NCI-H1092 treated with DMSO at 0.1 percent for 48 hours (cell line): ENCODE measurements at regions not wholly inside any gene's neighbourhood (a gene's known extent, or its start where the extent isn't known, plus 50 kb on each side); places are given as distances from the start of the nearest gene placed in this dataset.

Experiments
- DNase-seq: peaks from one replicate; lab custom pipeline; 2025; lab: John Stamatoyannopoulos, UW

- DNase-seq = no peak
These were observed 106.2 kb downstream of the SMIM20 start for GRCh38 chr4:26020083-26020668.

DNA sequence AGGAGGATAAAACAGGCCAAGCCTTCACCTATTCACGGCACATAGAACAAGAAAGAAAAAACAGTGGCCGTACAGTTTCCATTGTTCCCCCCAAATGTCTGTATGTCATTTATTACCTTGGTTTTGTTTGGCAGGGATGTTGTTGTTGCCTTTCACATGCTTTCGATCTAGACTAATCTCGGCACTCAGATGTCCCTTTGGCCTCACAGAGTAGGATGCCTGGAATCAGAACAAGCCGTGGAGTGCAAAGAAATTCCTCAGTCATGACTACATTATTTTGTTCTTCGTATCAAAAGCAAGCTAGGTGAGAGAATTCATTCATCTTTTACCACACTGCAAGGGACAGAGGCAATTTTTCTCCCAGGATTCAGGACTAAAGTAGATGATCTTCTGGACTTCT is 106.9 kb downstream of the SMIM20 start:
- DNase-seq = no peak

DNA sequence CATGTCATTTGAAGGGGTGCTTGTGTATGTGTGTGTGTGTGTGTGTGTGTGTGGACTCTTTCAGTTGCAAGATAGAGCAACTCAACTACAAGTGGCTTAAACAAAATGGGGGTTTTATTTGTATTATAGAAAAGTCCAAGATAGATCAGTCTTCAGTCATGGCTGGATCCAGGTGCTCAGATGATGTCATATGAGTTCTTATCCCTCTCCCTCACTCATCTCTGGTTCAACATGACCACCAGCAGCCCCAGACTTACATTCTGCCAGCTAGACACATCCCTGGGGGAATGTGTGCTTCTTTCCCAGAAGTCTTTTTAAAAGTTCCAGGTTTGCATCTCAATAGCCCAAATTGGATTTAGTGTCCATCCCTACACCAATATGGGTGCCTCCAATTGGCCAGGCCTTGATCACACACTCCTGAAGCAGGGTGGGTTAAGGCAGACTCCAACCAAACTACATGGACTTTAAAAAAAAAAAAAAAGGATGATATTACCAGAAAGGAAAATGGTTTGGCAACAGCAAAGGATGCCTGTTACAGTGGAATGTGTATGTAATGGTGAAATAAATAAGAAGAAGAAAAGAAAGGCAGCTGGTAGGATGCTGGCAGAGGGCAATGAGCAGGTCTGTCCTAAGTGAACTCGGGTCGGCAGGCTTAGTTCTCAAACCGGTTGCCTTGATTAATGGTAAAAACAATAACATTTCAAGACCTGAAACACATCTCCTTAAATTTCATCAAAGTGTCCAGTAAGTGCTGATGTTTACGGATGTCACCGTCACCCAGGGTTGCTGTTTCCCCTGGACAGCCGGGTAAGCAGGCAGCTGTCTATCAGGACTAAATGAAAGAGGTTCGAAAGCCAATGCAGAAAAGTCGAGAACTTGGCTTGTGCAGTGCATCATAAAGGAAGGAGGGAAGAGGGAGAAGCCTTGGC is 107.7 kb downstream of the SMIM20 start:
- DNase-seq = peak; percentile 22

DNA sequence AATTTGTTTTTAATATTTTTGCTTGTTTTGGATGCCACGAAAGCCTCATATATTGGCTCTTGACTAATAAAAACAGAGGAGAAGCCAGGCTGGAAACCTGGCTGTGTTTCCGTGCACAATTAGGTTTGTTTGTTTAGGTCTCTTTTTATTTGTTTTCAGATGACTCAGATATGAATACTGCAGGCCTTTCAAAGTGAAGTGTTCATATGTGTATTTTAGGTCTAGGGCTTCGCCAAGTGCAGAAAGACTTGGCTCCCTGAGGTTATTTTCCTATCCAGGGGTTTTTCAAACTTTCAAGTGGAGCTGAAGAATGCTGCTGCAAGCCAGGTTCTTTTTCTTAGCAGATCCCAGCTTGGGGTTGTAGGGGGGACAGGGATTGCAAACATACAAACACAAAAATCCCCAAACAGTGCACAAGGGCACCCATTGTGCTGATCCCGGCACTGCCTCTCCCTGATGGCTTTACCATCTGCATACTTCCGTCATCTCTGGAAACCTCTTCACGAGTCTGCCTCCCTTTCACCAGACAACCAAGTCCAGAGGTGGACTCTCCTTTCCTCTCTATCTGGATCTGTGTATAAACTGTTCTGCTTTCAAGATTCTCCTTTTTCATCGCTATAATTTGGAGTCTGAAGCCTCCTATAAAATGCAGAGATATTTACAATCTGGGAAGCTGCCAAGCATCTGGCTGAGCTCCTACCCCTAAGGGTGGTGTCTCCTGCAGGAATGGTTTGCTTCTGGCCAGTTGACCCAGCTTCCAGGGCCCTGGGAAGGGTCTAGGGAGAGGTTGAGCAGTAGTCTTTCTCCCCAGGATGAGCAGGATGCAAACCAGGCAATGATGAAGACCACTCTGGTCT is 108.6 kb downstream of the SMIM20 start:
- peak; percentile 77 for DNase-seq

- peak; percentile 39 for DNase-seq
These were observed 109.4 kb downstream of the SMIM20 start for GRCh38 chr4:26023203-26023972.

DNA sequence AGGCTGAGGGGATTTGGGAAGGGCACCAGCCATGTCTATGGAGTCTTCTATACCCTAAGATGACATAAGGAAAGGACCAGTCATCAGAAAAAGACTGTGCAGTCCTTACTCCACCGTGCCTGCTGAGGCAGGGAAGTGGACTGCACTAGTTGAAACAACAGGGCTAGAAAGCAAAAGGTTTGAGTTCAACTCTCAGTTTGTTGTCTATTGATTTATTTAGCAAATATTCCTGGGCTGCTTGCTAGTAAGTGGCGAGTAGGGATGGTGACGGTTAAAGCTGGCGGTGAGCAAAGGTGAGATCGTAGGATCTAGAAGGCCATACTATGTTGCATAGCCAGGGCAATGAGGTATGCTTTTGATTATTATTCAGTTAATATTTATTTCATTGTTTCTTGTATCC is 110.1 kb downstream of the SMIM20 start:
- DNase-seq = no peak

DNA sequence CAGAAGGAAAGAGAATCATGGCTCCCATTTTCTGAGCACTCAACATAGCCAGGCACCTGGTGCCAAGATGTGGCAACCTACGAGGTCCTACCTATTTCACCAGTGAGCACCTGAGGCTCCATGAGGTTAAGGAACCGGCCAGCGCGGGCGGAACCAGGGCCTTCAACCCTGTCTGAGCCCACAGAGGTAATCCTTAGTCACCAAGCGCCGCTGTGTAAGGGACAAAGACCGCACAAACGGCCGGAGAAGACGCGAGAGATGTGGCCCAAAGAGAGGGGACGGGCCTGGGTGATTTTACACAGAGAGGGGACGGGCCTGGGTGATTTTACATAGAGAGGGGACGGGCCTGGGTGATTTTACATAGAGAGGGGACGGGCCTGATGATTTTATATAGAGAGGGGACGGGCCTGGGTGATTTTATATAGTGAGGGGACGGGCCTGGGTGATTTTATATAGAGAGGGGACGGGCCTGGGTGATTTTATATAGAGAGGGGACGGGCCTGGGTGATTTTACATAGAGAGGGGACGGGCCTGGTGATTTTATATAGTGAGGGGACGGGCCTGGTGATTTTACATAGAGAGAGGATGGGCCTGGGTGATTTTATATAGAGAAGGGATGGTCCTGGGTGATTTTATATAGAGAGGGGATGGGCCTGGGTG is 114.2 kb downstream of the SMIM20 start:
- no peak for DNase-seq

- DNase-seq = peak; percentile 30
These were observed 115.0 kb downstream of the SMIM20 start for GRCh38 chr4:26028793-26029567.

- no peak for DNase-seq
These were observed 115.6 kb downstream of the SMIM20 start for GRCh38 chr4:26029568-26030131.

- DNase-seq = no peak
These were observed 116.2 kb downstream of the SMIM20 start for GRCh38 chr4:26030260-26030667.

DNA sequence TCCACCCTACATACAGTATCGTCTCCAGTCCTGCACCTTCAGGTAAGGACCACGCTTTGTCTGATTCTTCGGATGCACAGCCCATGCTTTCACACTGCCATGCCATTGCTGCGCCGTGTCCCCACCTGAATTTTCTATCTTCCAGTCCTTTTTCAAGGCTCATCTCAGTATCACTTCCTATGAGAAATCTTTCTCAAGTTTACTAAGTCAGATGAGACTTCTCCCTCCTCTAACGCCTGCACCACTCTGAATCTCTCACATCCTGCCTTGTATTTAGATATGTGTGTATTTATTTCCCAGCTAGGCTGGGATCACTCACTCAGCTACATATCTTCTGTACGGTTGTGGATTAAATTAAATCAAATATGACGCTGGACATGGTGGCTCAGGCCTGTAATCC is 116.8 kb downstream of the SMIM20 start:
- DNase-seq = no peak

GRCh38 chr4:26031704-26032103 is 117.7 kb downstream of the SMIM20 start:
- DNase-seq = peak; percentile 16

DNA sequence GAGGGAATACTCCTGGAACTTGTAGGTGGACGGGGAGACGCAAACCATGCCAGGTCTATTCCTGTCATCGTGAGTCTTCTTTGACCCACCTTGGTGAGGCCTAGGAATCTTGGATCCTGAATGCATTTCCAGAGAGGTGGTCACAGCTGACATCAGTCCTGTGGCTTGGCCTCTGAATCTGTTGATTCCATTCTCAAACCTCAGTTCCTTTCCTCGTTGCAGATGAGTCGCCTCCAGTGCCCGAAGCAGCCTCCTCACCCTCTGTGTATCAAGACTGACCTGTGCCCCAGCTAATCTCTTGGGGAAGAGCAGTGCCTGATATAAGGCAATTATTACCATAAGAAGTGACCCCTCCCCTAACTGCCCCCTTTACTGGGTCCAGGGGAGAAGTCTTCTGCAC is 118.1 kb downstream of the SMIM20 start:
- no peak for DNase-seq

- DNase-seq = peak; percentile 79
These were observed 118.8 kb downstream of the SMIM20 start for GRCh38 chr4:26032630-26033317.

- no peak for DNase-seq
These were observed 119.4 kb downstream of the SMIM20 start for GRCh38 chr4:26033389-26033788.

- DNase-seq = no peak
These were observed 120.8 kb downstream of the SMIM20 start for GRCh38 chr4:26034849-26035248.

- no peak for DNase-seq
These were observed 121.9 kb downstream of the SMIM20 start for GRCh38 chr4:26035921-26036320.

DNA sequence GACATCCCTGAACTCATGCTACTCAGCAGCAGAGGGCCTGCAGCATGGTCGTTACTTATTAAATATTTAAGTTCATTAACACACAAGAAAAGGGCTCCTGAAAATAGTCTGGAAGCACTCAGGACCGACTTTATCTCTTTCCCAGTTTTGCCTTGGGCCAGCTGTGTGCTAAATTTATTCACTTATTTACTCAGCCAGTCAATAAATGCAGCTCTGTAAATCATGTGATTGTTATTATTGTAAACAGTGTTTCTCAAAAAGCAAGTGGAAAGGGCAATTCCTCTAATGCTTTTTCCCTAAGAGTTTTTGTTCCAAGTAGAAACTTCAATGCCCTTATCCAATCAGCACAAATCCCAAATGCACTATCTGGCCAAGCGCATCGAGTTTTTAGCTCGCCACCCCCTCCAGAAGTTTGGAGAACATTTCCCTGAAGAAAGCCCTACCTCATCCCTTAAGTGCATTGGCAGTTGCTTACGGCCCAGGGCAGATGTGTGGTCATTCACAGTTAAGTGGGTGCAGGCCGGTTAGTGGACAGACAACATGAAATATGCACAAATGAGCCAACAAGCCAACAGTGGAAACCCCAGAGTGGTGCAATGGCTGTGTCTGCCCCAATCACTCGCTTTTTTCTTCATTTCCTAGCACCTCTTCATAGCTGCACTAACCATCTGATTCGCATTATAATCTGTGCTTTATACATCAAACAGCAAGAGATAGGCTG is 125.8 kb downstream of the SMIM20 start:
- DNase-seq = no peak

- DNase-seq = no peak
These were observed 130.5 kb downstream of the SMIM20 start for GRCh38 chr4:26044524-26044923.
